Tibial nerve (tissue), 4 donors: ENCODE measurements at regions not wholly inside any gene's neighbourhood (a gene's known extent, or its start where the extent isn't known, plus 50 kb on each side); places are given as distances from the start of the nearest gene placed in this dataset.

Experiments used
- DNase-seq, 2 donors: peaks; one replicate each; pipeline ENCODE4 v3.0.0-alpha.2; 2019; ENCODE audit warnings: low spot score in 2 of 2
- H3K27ac ChIP-seq, 4 donors: fragments of 200-600 bp; sonication (generic) in 3 of 4; one replicate each; pipeline ENCODE4 v1.5.1; 2017 to 2019; ENCODE audit warnings: mild to moderate bottlenecking in 1 of 4
- H3K27me3 ChIP-seq, 2 donors: fragments of 200-600 bp; sonication (generic) in 1 of 2; one replicate each; pipeline versions ENCODE4 v1.5.1 to v1.6.0; 2017 to 2019
- H3K36me3 ChIP-seq, 3 donors: fragments of 200-600 bp; sonication (generic); one replicate each; pipeline ENCODE4 v1.5.1; 2018 to 2019
- H3K4me1 ChIP-seq, 4 donors: fragments of 200-600 bp; sonication (generic) in 3 of 4; one replicate each; pipeline ENCODE4 v1.5.1; 2017 to 2019
- H3K4me3 ChIP-seq, 4 donors: fragments of 200-600 bp; sonication (generic) in 3 of 4; one replicate each; pipeline ENCODE4 v1.5.1; 2017 to 2019; ENCODE audit warnings: mild to moderate bottlenecking in 1 of 4, moderate library complexity in 1 of 4
- H3K9me3 ChIP-seq, 4 donors: fragments of 200-600 bp; sonication (generic) in 3 of 4; one replicate each; pipeline ENCODE4 v1.5.1; 2017 to 2019
- EP300 ChIP-seq, 2 donors: sonication (generic); formaldehyde crosslinking; IDR thresholded peaks; one replicate each; pipeline ENCODE4 v1.6.1; 2017; ENCODE audit warnings: antibody characterized with exemption in 2 of 2, mild to moderate bottlenecking in 1 of 2
- POLR2A ChIP-seq, 2 donors: fragments of 450-650 bp; IDR thresholded peaks; one replicate each; pipeline ENCODE4 v1.6.1; 2017; ENCODE audit warnings: antibody characterized with exemption in 2 of 2, mild to moderate bottlenecking in 2 of 2, moderate library complexity in 2 of 2
- WGBS, 2 donors: methylation state at CpG; one replicate each; pipeline ENCODE4 v1.1.5; 2018; 5-methylcytosine and 5-hydroxymethylcytosine counted together
- TF ChIP-seq, protein P1 (sequence below), 5 experiments: fragments of 200-600 bp in 3 of 5; fragments of 450-650 bp in 2 of 5; sonication (generic) in 3 of 5; IDR thresholded peaks; one replicate each; pipeline ENCODE4 v1.5.1; 2016 to 2019; ENCODE audit warnings: antibody characterized with exemption in 5 of 5, mild to moderate bottlenecking in 3 of 5, moderate library complexity in 2 of 5

DNA sequence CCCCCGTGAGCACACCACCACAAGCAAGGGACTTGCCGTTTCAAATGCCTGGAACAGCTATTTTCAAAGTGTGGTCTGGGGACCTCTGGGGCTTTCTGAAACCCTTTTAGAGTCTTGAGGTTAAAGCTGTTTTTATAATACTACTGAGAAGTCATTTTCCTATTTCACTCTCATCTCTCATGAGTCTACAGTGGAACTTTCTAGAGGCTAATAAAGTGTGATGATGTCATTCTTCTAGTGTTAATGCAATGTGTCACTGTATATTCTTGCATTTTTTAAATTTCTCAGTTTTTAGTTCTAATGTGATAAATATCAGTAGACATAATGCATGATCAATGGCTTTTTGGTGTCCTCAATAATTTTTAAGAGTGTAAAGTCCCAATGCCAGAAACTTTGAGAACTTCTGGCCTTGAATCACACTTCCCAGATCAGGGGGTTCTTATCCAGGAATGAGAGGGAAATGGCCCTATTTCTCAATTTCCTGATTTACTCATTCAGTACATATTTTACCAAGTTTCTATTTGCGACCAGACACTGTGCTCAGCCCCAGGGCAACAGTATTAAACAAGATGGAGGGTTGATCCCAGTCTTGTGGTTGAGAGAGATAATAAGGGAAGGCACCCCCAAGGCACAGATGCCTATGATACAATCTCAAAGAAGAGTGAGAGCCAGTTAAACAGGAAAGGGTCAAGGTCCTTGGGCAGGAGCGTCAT lies 444.0 kb downstream of the HS3ST3B1 start:
- 61 to 67% methylated on average over 4 of the region's 4 CpGs for whole genome bisulfite sequencing, 2 donors
- no peaks in the 10 kb centered on the region for H3K27me3 ChIP-seq

GRCh38 chr17:14741491-14741890 lies 440.6 kb downstream of the HS3ST3B1 start:
- Histone ChIP-seq H3K27ac (no peak overlapping the region), H3K4me3 (no peak overlapping the region), H3K4me1 (peaks cover 0 to 3% (median 0%) of the 10 kb centered on the region in 4 donors), H3K9me3 (no peaks in the 10 kb centered on the region), H3K36me3 (no peaks in the 10 kb centered on the region), H3K27me3 (no peaks in the 10 kb centered on the region)
- no peak for DNase-seq
- TF ChIP-seq EP300 (IDR thresholded peaks at IDR 0.05) = no peak
- no peak for TF ChIP-seq POLR2A (IDR thresholded peaks at IDR 0.05)
- TF ChIP-seq, protein P1, sequence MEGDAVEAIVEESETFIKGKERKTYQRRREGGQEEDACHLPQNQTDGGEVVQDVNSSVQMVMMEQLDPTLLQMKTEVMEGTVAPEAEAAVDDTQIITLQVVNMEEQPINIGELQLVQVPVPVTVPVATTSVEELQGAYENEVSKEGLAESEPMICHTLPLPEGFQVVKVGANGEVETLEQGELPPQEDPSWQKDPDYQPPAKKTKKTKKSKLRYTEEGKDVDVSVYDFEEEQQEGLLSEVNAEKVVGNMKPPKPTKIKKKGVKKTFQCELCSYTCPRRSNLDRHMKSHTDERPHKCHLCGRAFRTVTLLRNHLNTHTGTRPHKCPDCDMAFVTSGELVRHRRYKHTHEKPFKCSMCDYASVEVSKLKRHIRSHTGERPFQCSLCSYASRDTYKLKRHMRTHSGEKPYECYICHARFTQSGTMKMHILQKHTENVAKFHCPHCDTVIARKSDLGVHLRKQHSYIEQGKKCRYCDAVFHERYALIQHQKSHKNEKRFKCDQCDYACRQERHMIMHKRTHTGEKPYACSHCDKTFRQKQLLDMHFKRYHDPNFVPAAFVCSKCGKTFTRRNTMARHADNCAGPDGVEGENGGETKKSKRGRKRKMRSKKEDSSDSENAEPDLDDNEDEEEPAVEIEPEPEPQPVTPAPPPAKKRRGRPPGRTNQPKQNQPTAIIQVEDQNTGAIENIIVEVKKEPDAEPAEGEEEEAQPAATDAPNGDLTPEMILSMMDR (IDR thresholded peaks at IDR 0.05) = no peak
- WGBS, 2 donors = 75% methylated on average over 8 of the region's 8 CpGs

More for the DNA sequence above, 444.0 kb downstream of the HS3ST3B1 start:
- Histone ChIP-seq H3K9me3 (no peaks in the 10 kb centered on the region), H3K36me3 (no peaks in the 10 kb centered on the region), H3K4me1 (no peaks in the 10 kb centered on the region), H3K4me3 (no peak overlapping the region), H3K27ac (no peak overlapping the region)
- DNase-seq = no peak
- TF ChIP-seq EP300 (IDR thresholded peaks at IDR 0.05) = no peak
- TF ChIP-seq, protein P1 (IDR thresholded peaks at IDR 0.05) = no peak
- no peak for TF ChIP-seq POLR2A (IDR thresholded peaks at IDR 0.05)

- DNase-seq = no peak
- Histone ChIP-seq H3K27me3 (no peaks in the 10 kb centered on the region), H3K27ac (no peak overlapping the region), H3K4me3 (no peak overlapping the region), H3K4me1 (peaks cover 0 to 3% (median 0%) of the 10 kb centered on the region in 4 donors), H3K9me3 (no peaks in the 10 kb centered on the region), H3K36me3 (no peaks in the 10 kb centered on the region)
- TF ChIP-seq POLR2A (IDR thresholded peaks at IDR 0.05) = no peak
- TF ChIP-seq, protein P1 (IDR thresholded peaks at IDR 0.05) = no peak
- no peak for TF ChIP-seq EP300 (IDR thresholded peaks at IDR 0.05)
- 63% methylated on average over 8 of the region's 8 CpGs for WGBS, 2 donors
Measured at GRCh38 chr17:14739656-14740431, 439.0 kb downstream of the HS3ST3B1 start.

- H3K4me3 ChIP-seq = no peak overlapping the region
- TF ChIP-seq EP300 (IDR thresholded peaks at IDR 0.05) (no peak), POLR2A (IDR thresholded peaks at IDR 0.05) (no peak)
- TF ChIP-seq, protein P1 (IDR thresholded peaks at IDR 0.05) = no peak
- no peak for DNase-seq
- no peaks in the 10 kb centered on the region for H3K9me3 ChIP-seq
- H3K36me3 ChIP-seq = no peaks in the 10 kb centered on the region
- no peak overlapping the region for H3K27ac ChIP-seq
- 89 to 94% methylated on average over 7 of the region's 7 CpGs for WGBS, 2 donors
- H3K27me3 ChIP-seq = no peaks in the 10 kb centered on the region
- H3K4me1 ChIP-seq = peaks cover 0 to 3% (median 0%) of the 10 kb centered on the region in 4 donors
Measured at GRCh38 chr17:14738652-14738988, 437.7 kb downstream of the HS3ST3B1 start.
